ENCODE measurements at regions not wholly inside any gene's neighbourhood (a gene's known extent, or its start where the extent isn't known, plus 50 kb on each side); places are given as distances from the start of the nearest gene placed in this dataset.
A peak's percentile ranks its signal among the peaks of the same experiment; 100 is the strongest.

GRCh38 chr14:71638523-71639196, 293.6 kb upstream of the RGS6 start:
- ATAC-seq (no peak), DNase-seq (no peak)
- intact Hi-C loops (cut with DNase I) = no loop called here
- Histone ChIP-seq H3K9me3 (no peaks in the 10 kb centered on the region), H3K4me3 (no peak overlapping the region), H3K27ac (no peak overlapping the region), H3K4me1 (no peaks in the 10 kb centered on the region), H3K36me3 (no peaks in the 10 kb centered on the region), H3K27me3 (ENCODE audit: low read depth) (no peaks in the 10 kb centered on the region)
- no peak for TF ChIP-seq CTCF (IDR thresholded peaks at IDR 0.05)

- intact Hi-C loops (cut with DNase I) = no loop called here
- ATAC-seq = no peak
- no peak for TF ChIP-seq CTCF (IDR thresholded peaks at IDR 0.05)
Measured at GRCh38 chr14:71642715-71643114, 289.5 kb upstream of the RGS6 start.

GRCh38 chr14:71645656-71646055, 286.6 kb upstream of the RGS6 start:
- no peaks in the 10 kb centered on the region for H3K9me3 ChIP-seq
- no peaks in the 10 kb centered on the region for H3K36me3 ChIP-seq
- no peak for DNase-seq
- H3K4me3 ChIP-seq = no peak overlapping the region
- no peaks in the 10 kb centered on the region for H3K27me3 ChIP-seq (ENCODE audit: low read depth)
- peak; percentile 39 to 44 for ATAC-seq
- H3K27ac ChIP-seq = no peak overlapping the region
- intact Hi-C loops (cut with DNase I) = no loop called here
- no peak for TF ChIP-seq CTCF (IDR thresholded peaks at IDR 0.05)
- H3K4me1 ChIP-seq = no peaks in the 10 kb centered on the region

More at GRCh38 chr14:71642715-71643114, 289.5 kb upstream of the RGS6 start:
- Histone ChIP-seq H3K36me3 (no peaks in the 10 kb centered on the region), H3K4me1 (no peaks in the 10 kb centered on the region), H3K27me3 (ENCODE audit: low read depth) (no peaks in the 10 kb centered on the region), H3K27ac (no peak overlapping the region), H3K4me3 (no peak overlapping the region), H3K9me3 (no peaks in the 10 kb centered on the region)
- no peak for DNase-seq

GRCh38 chr14:71646518-71646917, 285.7 kb upstream of the RGS6 start:
- TF ChIP-seq CTCF (IDR thresholded peaks at IDR 0.05) = no peak
- Histone ChIP-seq H3K27me3 (ENCODE audit: low read depth) (no peaks in the 10 kb centered on the region), H3K27ac (no peak overlapping the region), H3K4me1 (peaks cover 5% of the 10 kb centered on the region), H3K36me3 (no peaks in the 10 kb centered on the region), H3K9me3 (no peaks in the 10 kb centered on the region), H3K4me3 (no peak overlapping the region)
- DNase-seq (no peak), ATAC-seq (no peak)
- intact Hi-C loops (cut with DNase I) = no loop called here

- no peak for DNase-seq
- H3K27ac ChIP-seq = peak overlapping the region; percentile 38
- H3K36me3 ChIP-seq = no peaks in the 10 kb centered on the region
- H3K4me3 ChIP-seq = no peak overlapping the region
- H3K4me1 ChIP-seq = peaks cover 10% of the 10 kb centered on the region
- H3K9me3 ChIP-seq = peaks cover 3% of the 10 kb centered on the region
- ATAC-seq = peak; percentile 80 to 93
- no peak for TF ChIP-seq CTCF (IDR thresholded peaks at IDR 0.05)
- no peaks in the 10 kb centered on the region for H3K27me3 ChIP-seq (ENCODE audit: low read depth)
- intact Hi-C loops (cut with DNase I) = no loop called here
Measured at GRCh38 chr14:71647086-71647784, 285.0 kb upstream of the RGS6 start.
